Keratinocyte (primary cell): ENCODE measurements at regions not wholly inside any gene's neighbourhood (a gene's known extent, or its start where the extent isn't known, plus 50 kb on each side); places are given as distances from the start of the nearest gene placed in this dataset.

Experiments
- CTCF ChIP-seq, 3 experiments: IDR thresholded peaks in 1 of 3; conservative IDR thresholded peaks in 1 of 3; optimal IDR thresholded peaks in 1 of 3; 2 replicates in 2 of 3; 3 replicates in 1 of 3; pipeline versions ENCODE3 to v1.5.1; 2011; ENCODE audit warnings: low read length in 3 of 3, mild to moderate bottlenecking in 3 of 3, moderate library complexity in 2 of 3, control low read depth in 1 of 3, inconsistent platforms in 1 of 3; ENCODE audit not compliant: insufficient read depth in 2 of 3; ENCODE audit errors: extremely low read depth in 1 of 3
- EZH2 ChIP-seq: IDR thresholded peaks from one replicate; pipeline ENCODE4 v1.6.1; 2012; ENCODE audit warnings: inconsistent platforms, mild to moderate bottlenecking, low read length, moderate library complexity

GRCh38 chr10:129294944-129295343 is 172.1 kb upstream of the MGMT start:
- TF ChIP-seq CTCF (optimal IDR thresholded peaks at IDR 0.05 in 1 of 3, IDR thresholded peaks at IDR 0.05 in 1 of 3, conservative IDR thresholded peaks at IDR 0.05 in 1 of 3; ENCODE audit: extremely low read depth in 1 of 3, insufficient read depth in 2 of 3, low read length in 3 of 3) (no peak), EZH2 (no peak)
